ENCODE measurements at regions not wholly inside any gene's neighbourhood (a gene's known extent, or its start where the extent isn't known, plus 50 kb on each side); places are given as distances from the start of the nearest gene placed in this dataset.
A peak's percentile ranks its signal among the peaks of the same experiment; 100 is the strongest.

DNA sequence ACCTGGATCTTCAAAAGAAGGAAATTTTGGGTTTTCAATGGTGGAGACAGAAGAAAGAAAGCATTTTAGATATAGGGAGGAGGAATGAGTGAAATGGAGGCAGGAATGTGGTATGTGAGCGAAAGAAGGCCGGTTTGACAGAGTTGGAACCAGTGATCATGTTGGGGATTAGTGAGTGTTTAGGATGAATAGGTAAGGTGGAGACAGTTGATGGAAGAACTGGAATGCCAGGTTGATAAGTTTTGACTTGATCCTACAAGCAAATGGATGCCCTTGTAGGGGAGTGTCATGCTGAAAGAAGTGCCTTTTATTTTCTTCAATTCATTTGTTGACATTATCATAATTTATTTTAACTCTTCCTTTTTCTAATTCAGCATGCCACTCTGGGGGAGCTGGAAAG, 207.8 kb upstream of the AMOT start:
- no peak for DNase-seq (ENCODE audit: low read depth)
- no peak overlapping the region for H3K4me3 ChIP-seq (ENCODE audit: low read depth, low read length)
- TF ChIP-seq CTCF (conservative IDR thresholded peaks at IDR 0.05; ENCODE audit: low read depth, low read length): no peak

GRCh38 chrX:113033966-113034680, 193.5 kb upstream of the AMOT start:
- H3K4me3 ChIP-seq (ENCODE audit: low read depth, low read length): no peak overlapping the region
- DNase-seq (ENCODE audit: low read depth): no peak
- no peak for TF ChIP-seq CTCF (conservative IDR thresholded peaks at IDR 0.05; ENCODE audit: low read depth, low read length)

DNA sequence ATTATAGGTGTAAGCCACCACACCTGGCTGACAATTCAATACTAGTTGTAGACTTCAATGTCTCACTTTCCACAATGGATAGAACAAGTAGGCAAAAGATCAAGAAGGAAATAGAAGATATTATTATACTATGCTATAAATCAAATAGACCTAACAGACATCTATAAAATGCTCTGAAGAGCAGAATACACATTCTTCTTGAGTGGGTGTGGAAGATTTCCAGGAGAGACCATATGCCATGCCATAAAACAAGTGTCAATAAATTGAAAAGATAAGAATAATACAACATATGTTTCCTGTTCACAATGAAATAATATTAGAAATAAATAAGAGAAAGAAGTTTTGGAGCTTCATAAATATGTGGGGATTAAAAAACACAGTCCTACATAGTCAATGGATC, 179.3 kb upstream of the AMOT start:
- DNase-seq (ENCODE audit: low read depth): no peak
- H3K4me3 ChIP-seq (ENCODE audit: low read depth, low read length): no peak overlapping the region
- TF ChIP-seq CTCF (conservative IDR thresholded peaks at IDR 0.05; ENCODE audit: low read depth, low read length): no peak

- no peak overlapping the region for H3K4me3 ChIP-seq (ENCODE audit: low read depth, low read length)
- DNase-seq (ENCODE audit: low read depth): no peak
- TF ChIP-seq CTCF (conservative IDR thresholded peaks at IDR 0.05; ENCODE audit: low read depth, low read length): no peak
Measured at GRCh38 chrX:113009837-113010236, 169.2 kb upstream of the AMOT start.

DNA sequence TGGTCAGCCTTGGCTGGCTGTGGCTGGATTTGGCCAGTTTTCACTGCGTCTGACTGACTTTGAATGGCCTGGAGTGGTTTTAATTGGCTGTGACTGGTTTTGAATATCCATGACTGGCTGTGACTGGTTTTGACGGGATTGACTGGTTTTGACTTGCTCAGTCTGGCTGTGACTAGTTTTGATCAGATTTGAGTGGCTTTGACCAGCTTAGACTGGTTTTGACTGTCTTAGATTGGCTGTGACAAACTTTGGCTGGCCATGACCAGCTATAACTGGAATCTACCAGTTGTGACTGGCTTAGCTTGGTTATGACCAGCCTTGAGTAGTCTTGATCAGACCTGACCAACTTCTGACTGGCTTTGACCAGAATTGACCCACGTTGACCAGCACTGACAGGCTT, 168.4 kb upstream of the AMOT start:
- TF ChIP-seq CTCF (conservative IDR thresholded peaks at IDR 0.05; ENCODE audit: low read depth, low read length): no peak
- DNase-seq (ENCODE audit: low read depth): no peak
- H3K4me3 ChIP-seq (ENCODE audit: low read depth, low read length): no peak overlapping the region

DNA sequence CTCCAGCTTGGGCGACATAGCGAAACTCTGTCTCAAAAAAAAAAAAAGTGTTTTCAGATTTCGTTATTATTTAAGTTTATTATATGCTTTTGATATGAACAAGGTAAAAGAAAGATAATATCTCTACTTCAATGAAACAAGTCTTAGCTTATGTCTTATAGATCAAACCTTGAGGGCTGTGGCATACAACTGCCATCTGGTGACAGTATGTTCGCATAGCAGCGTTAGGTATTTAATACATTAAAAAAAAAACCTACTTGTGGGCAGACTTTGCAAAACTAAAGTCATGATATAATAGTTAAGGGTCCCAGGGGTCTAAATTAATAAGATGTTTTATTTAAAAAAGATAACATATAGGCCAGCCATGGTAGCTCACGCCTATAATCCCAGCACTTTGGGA, 161.2 kb upstream of the AMOT start:
- no peak for DNase-seq (ENCODE audit: low read depth)

More for the DNA sequence above, 161.2 kb upstream of the AMOT start:
- H3K4me3 ChIP-seq (ENCODE audit: low read depth, low read length): no peak overlapping the region
- peak; percentile 30 for TF ChIP-seq CTCF (conservative IDR thresholded peaks at IDR 0.05; ENCODE audit: low read depth, low read length)
